ENCODE measurements at regions not wholly inside any gene's neighbourhood (a gene's known extent, or its start where the extent isn't known, plus 50 kb on each side); places are given as distances from the start of the nearest gene placed in this dataset.

DNA sequence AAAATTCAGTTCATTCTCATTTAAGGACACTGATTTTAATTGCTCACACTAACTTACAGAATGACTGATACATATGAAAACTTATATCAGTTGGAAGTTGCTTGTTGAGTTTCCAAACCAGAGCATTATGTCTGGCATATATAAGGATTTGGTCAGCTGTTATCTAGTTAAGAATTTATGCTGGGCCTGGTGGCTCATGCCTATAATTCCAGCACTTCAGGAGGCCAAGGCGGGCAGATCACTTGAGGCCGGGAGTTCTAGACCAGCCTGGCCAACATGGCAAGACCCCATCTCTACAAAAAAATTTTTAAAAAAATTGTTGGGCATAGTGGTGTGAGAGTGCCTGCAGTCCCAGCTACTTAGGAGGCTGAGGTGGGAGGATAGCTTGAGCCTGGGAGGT is 73.1 kb downstream of the SPRY1 start:
- no peak for TF ChIP-seq CTCF (IDR thresholded peaks at IDR 0.05)
- no peak for TF ChIP-seq POLR2A (IDR thresholded peaks at IDR 0.05)

Data from esophagus squamous epithelium (tissue), 4 donors.